ENCODE measurements at regions not wholly inside any gene's neighbourhood (a gene's known extent, or its start where the extent isn't known, plus 50 kb on each side); places are given as distances from the start of the nearest gene placed in this dataset.

DNA sequence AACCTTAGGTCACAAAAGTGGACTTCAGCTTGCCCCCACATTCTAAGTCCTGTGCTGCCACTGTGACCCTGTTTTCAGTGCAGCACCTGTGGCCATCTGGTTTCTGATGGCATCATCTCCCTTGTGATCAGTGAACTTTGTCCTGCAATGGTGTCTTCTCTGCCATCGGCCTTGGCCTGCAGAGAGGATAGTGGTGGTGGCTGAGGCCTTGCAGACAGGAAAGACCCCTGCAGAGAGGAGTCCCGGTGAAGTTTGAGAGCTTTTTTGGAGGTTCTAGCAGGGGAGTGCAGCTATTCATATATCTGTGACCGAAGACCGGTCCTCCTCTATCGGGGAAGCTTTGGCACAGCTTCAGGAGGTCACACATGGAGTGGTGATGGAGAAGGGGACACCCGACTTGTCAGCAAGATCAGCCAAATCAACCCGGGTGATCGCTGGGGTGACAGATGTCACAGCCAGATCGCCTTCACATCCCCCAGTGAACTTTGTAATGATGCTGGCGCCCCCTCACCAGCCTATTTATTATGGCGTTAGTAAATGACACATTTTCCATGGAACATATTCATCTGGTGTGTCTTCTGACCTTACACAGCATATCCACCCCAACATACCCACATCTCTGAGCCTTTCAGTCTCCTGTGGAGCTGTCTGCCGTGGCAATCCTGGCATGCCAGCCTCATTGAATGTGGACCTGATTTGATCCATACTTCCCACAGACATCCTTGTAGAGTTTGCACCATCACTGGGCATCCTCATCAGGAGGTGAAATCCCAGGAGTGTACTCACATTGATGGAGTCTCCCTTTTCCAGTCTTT, 136.1 kb downstream of the PAPOLA start:
- DNase-seq (ENCODE audit: low spot score), result no peak

DNA sequence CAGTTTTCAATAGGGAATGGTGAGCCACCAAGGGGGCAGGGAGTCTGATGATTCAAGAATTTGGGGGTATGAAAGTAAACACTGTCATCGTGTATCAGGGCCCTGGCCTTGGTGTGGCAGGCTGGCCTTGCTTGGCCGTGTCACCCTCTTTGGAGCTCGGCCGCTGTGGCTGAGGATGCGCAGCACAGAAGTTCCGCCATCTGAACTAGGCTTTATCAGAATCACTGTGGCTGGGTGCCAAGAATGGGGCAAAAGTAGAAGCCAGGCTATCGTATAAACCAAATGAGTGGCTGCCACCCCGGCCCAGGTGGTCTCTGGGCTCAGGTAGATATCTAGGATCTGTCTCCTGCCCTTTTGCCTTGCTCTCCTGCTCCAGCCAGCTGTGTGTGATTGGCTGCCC, 137.4 kb downstream of the PAPOLA start:
- DNase-seq (ENCODE audit: low spot score), result no peak

DNA sequence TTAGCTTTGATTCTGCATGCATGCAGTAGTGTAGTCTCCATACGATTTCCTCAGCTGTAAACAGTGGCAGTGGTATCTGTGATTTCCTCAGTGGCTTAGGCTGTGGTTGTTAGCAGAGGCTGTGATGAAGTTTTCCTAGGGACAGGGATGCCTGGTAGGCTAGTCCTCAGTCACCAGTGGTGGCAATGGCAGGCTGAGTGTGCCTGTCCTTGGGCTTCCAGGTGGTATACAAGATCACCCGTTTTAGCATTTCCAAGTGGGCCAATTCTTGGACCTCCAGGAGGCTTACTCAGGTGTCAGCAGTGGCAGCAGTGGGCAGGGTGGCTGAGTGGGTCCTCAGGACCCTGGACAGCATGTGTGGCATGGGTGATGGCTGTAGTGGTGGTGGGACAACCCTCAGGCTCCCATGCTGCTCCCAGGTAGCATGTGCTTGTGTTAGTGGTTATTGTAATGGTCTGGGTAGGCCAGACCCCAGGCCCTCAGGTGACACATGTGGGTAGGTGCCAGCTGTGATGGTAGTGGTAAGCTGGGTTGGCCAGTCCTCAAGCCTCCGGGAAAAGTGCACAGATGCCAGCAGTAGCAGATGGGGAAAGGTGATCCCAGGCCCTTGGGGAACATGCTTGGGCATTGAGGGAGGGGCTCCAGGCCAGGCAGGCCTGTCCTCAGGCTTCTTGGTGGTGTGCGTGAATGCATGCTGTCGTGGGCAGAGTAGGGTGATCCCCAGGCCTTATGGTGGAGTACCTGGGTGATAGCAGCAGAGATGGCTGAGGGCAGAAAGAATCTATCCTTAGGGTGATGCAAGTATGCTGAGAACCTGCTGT, 146.5 kb downstream of the PAPOLA start:
- DNase-seq (ENCODE audit: low spot score), result no peak

DNA sequence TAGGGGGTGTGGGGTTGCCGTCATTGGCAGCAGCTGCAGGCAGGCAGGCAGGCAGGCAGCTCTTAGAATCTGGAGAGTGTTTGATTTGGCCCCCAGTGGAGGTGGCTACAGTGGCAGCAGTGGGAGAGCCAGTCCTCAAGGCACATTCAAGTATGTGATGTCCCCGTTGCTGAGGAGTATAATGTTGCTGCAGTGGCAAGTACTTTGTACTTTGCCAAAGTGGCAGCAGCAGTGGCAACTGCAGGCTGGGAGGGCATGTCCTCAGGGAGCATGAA, 147.1 kb downstream of the PAPOLA start:
- DNase-seq (ENCODE audit: low spot score), result no peak

DNA sequence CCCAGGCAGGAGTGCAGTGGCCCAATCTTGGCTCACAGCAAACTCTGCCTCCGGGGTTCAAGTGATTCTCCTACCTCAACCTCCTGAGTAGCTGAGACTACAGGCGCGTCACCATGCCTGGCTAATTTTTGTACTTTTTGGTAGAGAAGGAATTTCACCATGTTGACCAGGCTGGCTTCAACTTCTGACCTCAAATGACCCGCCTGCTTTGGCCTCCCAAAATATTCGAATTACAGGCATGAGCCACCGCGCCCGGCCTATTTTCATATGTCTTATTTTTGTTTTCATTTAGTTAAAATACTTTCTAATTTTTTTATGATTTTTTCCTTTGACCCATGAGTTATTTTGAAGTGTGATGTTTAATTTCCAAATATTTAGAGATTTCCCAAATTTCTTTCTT, 143.6 kb upstream of the VRK1 start:
- no peak for DNase-seq (ENCODE audit: low spot score)

DNA sequence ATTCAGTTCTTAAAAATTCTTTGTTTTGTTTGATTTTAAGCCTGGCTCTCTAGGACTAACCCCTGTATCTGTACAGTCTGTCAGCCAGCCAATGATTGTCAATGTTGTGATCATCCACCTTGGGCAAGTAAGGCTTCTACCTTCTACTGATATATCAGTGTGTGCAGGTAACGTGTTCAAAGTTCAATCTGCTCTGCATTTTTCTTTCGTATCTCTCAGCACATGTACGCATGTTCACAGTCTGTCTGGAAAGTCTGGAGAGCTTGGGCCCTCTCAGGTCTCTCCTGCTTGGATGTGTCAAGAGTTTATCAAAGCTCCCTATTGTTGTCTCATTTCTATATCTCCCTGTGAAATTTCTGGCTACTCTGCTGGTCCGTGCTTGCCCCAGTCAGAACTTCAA, 138.6 kb upstream of the VRK1 start:
- no peak for DNase-seq (ENCODE audit: low spot score)

DNA sequence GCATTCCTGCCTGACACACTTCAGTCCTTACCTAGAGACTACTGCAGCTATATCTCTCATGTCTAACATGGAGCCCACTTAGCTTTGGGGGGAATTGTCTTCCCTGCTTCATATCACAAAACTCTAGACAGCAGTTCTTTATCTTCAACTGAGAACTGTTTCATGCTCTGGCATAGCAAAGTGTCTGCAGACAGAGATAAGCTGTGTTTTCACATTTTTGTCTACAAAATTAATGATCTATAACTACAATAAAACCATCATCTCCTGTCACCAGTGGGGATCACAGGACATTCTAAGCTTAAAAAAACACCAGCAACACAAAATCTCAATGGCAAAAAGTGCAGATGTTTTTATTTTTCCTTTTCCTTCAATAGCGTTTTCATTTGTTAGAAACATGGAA, 137.1 kb upstream of the VRK1 start:
- no peak for DNase-seq (ENCODE audit: low spot score)

DNA sequence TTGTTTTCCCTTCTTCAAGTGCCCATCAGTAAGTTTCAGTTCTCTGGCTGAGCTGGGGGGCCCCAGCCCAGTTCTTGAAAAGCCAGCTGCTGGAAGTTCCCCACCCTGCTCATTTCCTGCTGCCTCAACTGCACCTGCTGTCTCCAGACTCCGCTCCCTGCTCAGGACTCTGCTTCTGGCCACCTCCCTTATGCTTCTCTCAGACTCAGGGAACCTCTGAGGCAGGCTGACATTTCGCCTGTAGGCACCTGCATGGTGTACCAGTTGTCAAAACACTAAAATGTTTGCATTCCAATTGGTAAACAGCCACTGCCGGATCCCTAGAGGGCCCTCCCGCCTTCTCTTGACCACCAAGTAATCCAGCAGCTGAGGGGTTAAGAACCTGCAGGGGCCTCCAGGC, 136.5 kb upstream of the VRK1 start:
- DNase-seq (ENCODE audit: low spot score), result no peak

DNA sequence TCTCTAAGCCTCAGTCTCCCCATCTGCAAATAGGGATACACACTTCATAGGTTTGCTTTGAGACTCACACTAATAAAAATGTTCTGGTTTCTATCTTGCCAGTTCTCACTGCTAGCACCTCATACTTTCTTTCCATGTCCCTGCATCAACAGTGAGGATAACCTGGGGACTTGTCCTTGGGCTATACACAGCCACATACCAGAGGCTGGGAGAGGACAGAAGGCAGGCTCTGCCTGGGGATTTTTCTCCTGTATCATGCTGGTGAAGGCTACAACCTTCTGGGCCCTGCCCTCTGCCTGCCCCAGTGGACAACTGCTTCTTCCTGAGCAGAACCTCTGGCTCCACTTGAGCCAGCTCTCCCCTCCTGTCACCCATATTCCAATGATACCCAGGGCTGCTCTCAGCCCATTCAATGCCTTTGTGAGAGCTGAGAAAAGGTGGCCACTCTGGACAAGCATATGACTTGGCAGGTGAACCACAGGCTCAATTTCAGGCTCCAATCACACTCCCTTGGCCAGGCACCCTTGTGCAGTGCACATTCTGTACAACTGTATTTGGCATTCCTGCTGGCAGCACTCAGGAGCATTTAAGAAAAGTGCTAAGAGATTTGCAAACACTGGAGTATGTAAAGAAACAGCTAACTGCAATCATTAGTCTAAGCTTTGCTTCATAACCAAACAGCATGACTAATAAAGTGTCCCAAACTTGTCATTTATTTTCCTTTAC, 135.8 kb upstream of the VRK1 start:
- DNase-seq (ENCODE audit: low spot score), result no peak

DNA sequence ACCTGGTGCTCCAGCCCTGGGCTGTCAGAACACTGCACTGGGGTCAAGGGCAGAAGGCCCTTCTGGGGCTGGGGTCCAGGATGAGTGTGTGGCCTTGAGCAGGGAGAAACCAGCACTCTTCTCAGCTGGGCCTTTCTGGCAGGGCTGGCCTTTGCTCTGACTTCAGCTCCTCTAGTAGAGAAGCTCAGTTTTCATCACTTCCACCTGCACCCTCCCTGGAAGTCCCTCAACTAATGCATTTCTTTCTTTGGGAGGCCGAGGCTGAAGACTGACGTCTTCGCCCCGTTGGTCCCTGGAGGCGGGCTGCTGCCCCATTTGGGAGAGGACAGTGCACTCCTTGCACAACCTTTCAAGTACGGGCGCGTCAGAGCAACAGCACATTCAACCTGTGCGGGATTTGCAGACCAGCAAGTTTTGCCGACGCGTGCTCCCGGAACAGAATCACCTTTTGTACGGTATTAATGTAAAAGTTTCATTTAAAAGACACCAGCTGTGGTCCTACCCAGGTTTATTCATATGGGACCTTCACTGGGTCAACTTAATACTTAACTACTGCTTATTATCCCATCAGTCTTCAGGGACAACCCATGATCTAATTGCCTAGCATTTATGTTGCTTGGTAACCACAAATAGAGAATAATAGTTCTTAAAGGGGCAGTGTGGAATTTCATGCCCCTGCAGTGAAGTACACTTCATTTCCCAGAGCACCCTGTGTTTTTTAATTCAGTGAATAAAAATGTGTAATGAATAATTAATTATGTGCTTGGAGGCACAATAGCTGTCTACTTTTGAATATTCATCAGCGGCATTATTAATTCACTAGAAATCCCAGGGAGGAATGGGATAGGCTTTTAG, 134.8 kb upstream of the VRK1 start:
- no peak for DNase-seq (ENCODE audit: low spot score)

DNA sequence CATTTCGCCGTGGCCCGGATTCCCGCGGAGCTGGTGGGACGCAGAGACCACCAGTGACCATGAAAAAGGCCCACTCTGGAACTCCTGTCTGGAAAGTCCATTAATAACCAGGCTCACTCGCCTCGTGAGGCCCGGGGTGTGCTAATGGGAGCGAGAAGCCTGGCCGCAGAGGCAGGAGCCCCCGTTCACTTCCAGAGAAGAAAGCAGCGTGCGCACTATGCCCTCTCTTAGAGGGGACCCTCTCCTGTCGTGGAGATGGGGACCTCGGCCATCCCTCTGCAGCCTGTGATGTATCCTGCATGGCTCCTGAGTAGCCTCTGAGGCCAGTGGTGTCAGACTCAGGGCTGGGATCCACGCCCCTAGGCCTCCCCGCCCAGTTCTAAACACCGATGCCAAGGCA, 134.1 kb upstream of the VRK1 start:
- no peak for DNase-seq (ENCODE audit: low spot score)

DNA sequence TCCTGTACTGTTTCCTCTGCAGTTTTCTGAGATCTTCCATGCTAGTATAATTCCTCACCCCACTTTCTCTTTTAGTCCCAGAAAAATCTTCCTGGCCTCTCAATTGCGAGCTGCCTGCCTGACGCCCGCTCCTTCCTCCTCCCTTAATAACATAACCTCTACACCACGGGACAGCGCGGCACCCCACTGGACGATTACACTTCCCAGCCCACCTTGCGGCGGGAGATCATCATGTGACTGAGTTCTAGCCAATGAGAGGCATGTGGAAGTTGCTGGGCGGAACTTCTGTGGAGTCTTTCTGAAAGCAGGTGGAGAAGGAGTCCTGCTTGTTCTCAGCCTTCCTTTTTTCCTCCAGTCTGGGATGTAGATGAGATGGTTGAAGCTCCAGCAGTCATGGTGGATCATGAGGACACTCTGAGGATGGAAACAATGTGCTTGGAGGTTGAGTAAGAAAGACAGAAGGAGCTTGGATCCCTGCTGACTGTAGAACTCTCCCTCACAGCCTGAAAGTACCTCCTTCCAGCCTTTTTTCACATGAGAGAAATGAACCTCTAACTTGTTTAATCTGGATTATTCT, 133.6 kb upstream of the VRK1 start:
- DNase-seq (ENCODE audit: low spot score), result no peak

DNA sequence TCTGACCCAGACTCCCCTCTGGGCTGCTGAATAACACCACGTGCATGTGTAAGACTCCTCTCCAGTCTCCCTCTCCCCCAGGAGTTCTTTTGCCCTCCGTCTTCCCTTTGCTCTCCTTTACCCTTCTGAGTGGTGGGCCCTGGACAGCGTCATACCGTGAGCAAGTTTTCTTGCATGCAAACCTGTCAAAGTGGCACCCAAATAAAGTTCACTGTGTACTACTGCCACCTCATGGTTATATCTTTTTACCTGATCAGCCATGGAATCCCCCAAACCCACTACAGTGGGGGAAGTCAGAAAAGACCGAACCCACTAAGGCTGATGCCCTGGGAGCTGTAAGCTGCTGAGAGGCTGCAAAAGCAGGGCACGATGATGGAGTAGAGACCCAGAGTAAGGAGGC, 131.1 kb upstream of the VRK1 start:
- no peak for DNase-seq (ENCODE audit: low spot score)

DNA sequence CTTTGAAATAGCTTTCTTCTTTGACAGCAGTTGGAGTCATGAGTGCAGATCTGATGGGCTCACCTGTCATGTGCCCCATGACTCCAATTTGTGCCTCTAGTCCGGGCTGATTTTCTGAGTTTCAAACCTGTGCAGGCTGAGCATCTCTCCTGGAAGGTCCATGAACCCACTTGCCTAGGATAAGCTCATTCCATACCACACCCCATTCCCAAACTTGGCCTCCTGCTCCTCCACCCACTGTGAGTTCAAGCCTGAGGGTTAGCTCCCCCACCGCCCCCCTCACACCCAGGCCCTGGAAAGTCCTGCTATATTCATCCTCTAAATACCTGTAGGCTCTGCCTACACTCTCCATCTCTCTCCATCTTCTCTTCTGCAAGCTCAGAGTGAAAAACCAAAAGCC, 126.8 kb upstream of the VRK1 start:
- DNase-seq (ENCODE audit: low spot score), result no peak

DNA sequence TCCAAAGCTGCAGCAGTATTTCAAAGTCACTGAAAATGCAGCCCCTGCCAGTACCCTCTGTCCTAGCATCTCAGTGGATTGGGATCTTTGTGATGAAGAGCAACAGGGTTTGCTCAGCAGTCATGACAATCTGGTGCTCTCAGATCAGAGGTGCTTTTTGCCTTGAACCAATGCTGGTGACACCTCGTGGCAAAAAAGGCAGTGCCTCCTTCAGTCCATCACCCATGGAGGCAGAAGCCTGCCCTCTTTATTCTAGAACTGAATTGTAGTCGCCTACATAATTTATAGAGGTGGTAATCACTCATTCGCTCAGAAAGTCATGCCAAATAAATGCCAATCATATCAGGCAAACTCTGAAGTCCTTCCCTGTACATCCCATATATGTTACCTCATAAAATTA, 126.0 kb upstream of the VRK1 start:
- DNase-seq (ENCODE audit: low spot score), result no peak

DNA sequence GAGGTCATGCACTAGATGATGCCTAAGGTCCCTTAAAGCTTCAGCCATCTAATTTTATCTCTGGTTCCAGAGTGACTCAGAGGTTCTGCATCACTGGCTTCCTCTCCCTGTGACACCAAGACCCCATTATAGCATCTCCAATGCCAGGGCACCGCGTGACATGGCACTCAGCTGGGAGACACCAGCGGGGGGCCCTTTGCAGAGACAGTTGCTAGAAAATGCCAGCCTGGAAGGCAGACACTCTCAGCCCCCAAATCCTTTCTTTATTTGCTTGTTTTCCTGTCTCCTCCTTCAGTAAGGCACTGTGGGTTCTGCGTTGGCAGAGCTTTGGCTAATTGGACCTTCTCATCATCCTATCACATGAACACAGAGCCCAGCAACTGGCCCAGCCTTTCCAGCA, 123.5 kb upstream of the VRK1 start:
- DNase-seq (ENCODE audit: low spot score), result no peak

DNA sequence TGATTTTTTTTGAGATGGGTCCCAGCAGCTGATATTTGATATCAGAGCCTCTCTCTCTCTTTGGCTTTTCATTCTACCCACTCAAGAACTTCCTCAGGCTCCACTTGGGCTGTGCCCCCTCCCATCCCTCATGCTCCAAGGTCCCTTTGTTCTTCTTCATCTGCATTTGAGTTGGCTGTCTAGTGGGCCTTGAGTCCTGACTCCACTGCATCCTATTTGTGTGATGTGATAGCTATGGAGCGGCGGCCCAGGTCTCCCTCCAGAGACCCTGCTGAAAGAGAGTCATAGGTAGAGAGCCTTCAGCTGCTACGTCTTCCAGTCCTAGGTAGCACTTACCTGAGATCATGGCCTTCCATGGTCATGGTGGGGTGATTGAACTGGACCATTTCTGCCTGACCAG, 123.1 kb upstream of the VRK1 start:
- DNase-seq (ENCODE audit: low spot score), result no peak

DNA sequence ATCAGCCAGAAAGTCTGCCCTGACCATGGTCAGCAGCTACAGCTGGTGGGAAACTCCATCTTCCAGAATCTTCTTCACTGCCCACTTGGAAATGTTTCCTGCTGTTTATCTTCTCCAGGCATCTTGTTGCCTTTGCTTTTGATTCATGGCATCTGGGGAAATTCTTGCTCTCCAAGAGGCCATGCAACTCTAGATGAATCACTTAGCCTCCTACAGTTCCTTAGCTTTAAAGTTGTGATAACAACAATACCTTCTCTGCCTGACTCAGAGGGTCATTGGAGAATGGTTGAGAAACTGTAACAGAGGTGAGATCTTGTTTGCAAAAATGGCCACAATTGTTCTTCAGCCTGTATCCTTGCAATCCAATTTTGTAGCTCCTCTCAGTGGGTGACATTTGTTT, 121.0 kb upstream of the VRK1 start:
- no peak for DNase-seq (ENCODE audit: low spot score)

DNA sequence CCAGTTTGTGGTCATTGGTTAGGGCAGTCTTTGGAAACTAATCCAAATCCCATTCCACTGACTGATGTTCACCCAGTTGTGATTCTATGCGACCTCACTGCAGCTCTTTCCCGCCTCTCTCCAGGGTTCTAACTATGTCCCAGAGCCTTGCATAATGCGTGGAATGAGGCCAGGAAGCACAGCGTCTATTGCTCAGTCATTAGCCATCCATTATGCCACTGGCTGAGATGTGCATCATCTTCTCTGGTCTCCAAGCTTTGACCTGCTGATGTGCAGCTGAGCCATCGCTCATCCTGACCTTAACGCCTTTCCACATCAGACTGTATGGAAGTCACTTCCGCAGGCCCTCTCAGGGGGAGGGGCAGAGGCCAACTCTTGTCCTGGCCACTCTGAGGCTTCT, 115.4 kb upstream of the VRK1 start:
- DNase-seq (ENCODE audit: low spot score), result peak; percentile 47

DNA sequence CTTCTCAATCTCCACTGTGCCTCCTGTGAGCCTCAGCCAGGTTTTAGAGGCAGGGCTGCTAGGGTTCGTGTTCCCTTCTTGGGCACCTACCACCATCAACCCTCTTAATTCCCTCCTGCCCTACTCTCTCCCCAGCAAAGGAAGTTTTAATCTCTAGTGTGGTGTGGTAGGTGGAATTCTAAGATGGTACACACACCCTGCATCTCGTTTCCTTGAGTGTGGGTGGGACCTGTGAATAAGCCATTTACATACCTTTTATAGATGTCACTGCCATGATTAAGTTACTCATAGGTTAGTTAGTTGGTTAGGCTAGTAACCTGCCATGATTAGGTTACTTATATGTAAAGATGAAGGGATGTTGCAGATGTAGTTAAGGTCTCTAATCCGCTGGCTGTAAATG, 114.8 kb upstream of the VRK1 start:
- DNase-seq (ENCODE audit: low spot score), result no peak

DNA sequence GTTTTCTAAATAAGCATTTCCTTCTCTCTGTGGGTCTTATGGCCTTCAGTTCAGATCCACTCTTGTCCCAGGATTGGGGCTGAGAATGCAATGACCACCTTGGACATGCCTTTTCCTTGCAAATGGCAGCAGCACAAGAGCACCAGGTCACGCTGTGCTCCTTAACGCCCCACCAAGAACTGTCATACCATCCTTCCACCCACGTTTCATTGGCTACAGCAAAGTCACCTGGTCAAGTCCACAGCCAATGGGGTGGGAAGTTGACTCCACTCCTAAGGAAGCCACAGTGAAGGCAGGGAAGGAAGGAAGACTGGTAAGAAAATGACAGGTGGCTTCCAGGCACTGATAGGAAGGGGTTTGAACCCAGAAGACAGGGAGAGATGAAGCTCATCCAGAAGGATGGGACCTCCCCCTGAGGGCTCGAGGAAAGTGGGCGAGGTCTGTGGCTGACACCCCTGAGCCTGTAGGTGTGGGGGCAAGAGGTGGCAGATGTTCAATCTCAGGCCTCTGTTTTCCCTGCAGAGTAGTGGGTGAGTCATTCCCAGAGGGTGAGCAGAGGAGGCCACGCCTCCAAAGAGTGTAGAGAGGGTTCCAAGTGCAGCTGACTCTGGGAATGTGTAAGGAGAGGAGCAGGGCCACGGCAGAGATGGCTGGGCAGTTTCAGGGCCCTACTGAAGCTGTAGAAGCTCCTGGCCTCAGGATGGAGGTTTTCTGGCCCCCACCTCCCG, 113.5 kb upstream of the VRK1 start:
- peak; percentile 44 for DNase-seq (ENCODE audit: low spot score)

Data from RKO (cell line).